C4-2B (cell line): ENCODE measurements at regions not wholly inside any gene's neighbourhood (a gene's known extent, or its start where the extent isn't known, plus 50 kb on each side); places are given as distances from the start of the nearest gene placed in this dataset.

Experiments used
- H3K27ac ChIP-seq: fragments of 450-650 bp; 2 replicates; pipeline ENCODE4 v1.5.1; 2017
- CTCF ChIP-seq: fragments of 450-650 bp; conservative IDR thresholded peaks from 2 replicates; pipeline ENCODE4 v1.5.1; 2017; ENCODE audit warnings: mild to moderate bottlenecking
- ZFX ChIP-seq: fragments of 450-650 bp; IDR thresholded peaks from 2 replicates; pipeline ENCODE4 v1.6.1; 2017

- no peak overlapping the region for H3K27ac ChIP-seq
- TF ChIP-seq CTCF (no peak), ZFX (no peak)
Observed at GRCh38 chr1:60906526-60906925, 175.8 kb upstream of the NFIA start.

- no peak for TF ChIP-seq ZFX
- TF ChIP-seq CTCF, result no peak
- no peak overlapping the region for H3K27ac ChIP-seq
Observed at GRCh38 chr1:60906039-60906438, 176.3 kb upstream of the NFIA start.

GRCh38 chr1:60904099-60904851, 178.1 kb upstream of the NFIA start:
- TF ChIP-seq ZFX (no peak), CTCF (no peak)

GRCh38 chr1:60903591-60903990, 178.8 kb upstream of the NFIA start:
- no peak for TF ChIP-seq CTCF
- TF ChIP-seq ZFX, result no peak
- H3K27ac ChIP-seq, result no peak overlapping the region

More at GRCh38 chr1:60904099-60904851, 178.1 kb upstream of the NFIA start:
- no peak overlapping the region for H3K27ac ChIP-seq

- no peak overlapping the region for H3K27ac ChIP-seq
- TF ChIP-seq CTCF (no peak), ZFX (no peak)
Observed at GRCh38 chr1:60899464-60899863, 182.9 kb upstream of the NFIA start.

GRCh38 chr1:60898987-60899386, 183.4 kb upstream of the NFIA start:
- H3K27ac ChIP-seq, result no peak overlapping the region
- TF ChIP-seq ZFX (no peak), CTCF (no peak)

GRCh38 chr1:60898413-60898812, 183.9 kb upstream of the NFIA start:
- H3K27ac ChIP-seq, result no peak overlapping the region
- TF ChIP-seq CTCF, result no peak
- no peak for TF ChIP-seq ZFX
